VCaP (cell line): ENCODE measurements at regions not wholly inside any gene's neighbourhood (a gene's known extent, or its start where the extent isn't known, plus 50 kb on each side); places are given as distances from the start of the nearest gene placed in this dataset.

Source experiments
- H3K27ac ChIP-seq: fragments of 450-650 bp; 2 replicates; pipeline ENCODE4 v1.5.1; 2017
- CTCF ChIP-seq: fragments of 450-650 bp; conservative IDR thresholded peaks from 2 replicates; pipeline ENCODE4 v1.5.1; 2017; ENCODE audit warnings: mild to moderate bottlenecking, moderate library complexity

- H3K27ac ChIP-seq, result no peak overlapping the region
- no peak for TF ChIP-seq CTCF
Observed at GRCh38 chr13:81302677-81303076, 961.8 kb upstream of the SPRY2 start.

- TF ChIP-seq CTCF, result no peak
- no peak overlapping the region for H3K27ac ChIP-seq
Observed at GRCh38 chr13:81302125-81302524, 961.2 kb upstream of the SPRY2 start.

GRCh38 chr13:81295177-81295576 lies 954.3 kb upstream of the SPRY2 start:
- no peak overlapping the region for H3K27ac ChIP-seq

GRCh38 chr13:81293594-81294164 lies 952.8 kb upstream of the SPRY2 start:
- H3K27ac ChIP-seq, result no peak overlapping the region
- no peak for TF ChIP-seq CTCF

More at GRCh38 chr13:81295177-81295576, 954.3 kb upstream of the SPRY2 start:
- no peak for TF ChIP-seq CTCF

- TF ChIP-seq CTCF, result no peak
- no peak overlapping the region for H3K27ac ChIP-seq
Observed at GRCh38 chr13:81283561-81283960, 942.6 kb upstream of the SPRY2 start.

- no peak overlapping the region for H3K27ac ChIP-seq
- no peak for TF ChIP-seq CTCF
Observed at GRCh38 chr13:81283062-81283461, 942.1 kb upstream of the SPRY2 start.

- H3K27ac ChIP-seq, result no peak overlapping the region
- TF ChIP-seq CTCF, result no peak
Observed at GRCh38 chr13:81275666-81276258, 934.8 kb upstream of the SPRY2 start.
